Rectal smooth muscle tissue (tissue), 1 donor: ENCODE measurements at regions not wholly inside any gene's neighbourhood (a gene's known extent, or its start where the extent isn't known, plus 50 kb on each side); places are given as distances from the start of the nearest gene placed in this dataset.

Experiments
- H3K27ac ChIP-seq: one replicate; pipeline ENCODE4 v1.7.0; 2013; ENCODE audit warnings: low read depth, low read length, inconsistent platforms
- H3K27me3 ChIP-seq: one replicate; pipeline ENCODE4 v1.7.0; 2013; ENCODE audit warnings: low read length; ENCODE audit not compliant: control insufficient read depth, insufficient read depth
- H3K36me3 ChIP-seq: one replicate; pipeline ENCODE4 v1.7.0; 2013; ENCODE audit warnings: low read length; ENCODE audit not compliant: control insufficient read depth, insufficient read depth
- H3K4me1 ChIP-seq: one replicate; pipeline ENCODE4 v1.7.0; 2013; ENCODE audit warnings: low read length; ENCODE audit not compliant: control insufficient read depth, insufficient read depth
- H3K4me3 ChIP-seq: one replicate; pipeline ENCODE4 v1.7.0; 2013; ENCODE audit warnings: low read length
- H3K9ac ChIP-seq: one replicate; pipeline ENCODE4 v1.7.0; 2013; ENCODE audit warnings: low read length

DNA sequence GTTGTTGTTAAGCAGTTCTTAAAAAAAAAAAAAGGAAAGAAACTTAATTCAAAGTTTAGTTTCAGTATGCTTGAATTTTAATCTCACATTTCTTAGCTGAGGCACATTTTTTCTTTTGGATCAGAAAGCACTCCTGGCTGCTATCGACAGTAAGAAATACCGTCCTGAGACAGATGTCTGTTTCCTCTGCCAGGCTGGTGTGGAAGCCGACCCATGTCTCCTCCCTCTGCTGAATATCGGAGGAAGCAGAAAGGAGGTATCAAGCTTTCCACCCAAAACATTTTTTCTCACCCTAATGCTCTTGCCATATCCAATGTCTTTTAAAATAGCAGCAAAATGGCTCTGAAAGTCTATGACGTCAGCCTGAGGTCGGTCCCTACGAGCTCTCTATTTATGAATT, 208.1 kb downstream of the TLE4 start:
- Histone ChIP-seq H3K27ac (no peak overlapping the region), H3K9ac (no peak overlapping the region), H3K27me3 (no peaks in the 10 kb centered on the region), H3K4me3 (no peak overlapping the region), H3K36me3 (no peaks in the 10 kb centered on the region), H3K4me1 (no peaks in the 10 kb centered on the region)

DNA sequence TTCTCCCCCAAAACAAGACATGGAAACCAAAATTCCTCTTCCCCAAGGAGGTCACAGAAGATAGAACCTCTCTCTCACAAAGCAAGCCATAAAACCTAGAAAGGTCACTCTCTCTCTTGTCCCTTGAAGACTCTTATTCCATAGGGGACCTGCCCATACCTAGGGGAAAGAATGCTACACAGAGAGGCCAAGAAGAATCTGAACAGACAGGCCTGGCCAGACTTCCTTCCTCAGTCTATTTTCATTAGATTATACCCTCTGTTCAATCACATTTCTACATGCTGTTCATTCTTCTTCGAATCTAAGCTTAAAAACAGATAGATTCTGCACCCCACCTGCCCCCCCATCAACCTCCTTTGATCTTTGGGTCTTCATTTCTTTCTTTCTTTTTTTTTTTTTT, 206.8 kb downstream of the TLE4 start:
- Histone ChIP-seq H3K4me1 (no peaks in the 10 kb centered on the region), H3K27me3 (no peaks in the 10 kb centered on the region), H3K9ac (no peak overlapping the region), H3K36me3 (no peaks in the 10 kb centered on the region), H3K4me3 (no peak overlapping the region), H3K27ac (no peak overlapping the region)

DNA sequence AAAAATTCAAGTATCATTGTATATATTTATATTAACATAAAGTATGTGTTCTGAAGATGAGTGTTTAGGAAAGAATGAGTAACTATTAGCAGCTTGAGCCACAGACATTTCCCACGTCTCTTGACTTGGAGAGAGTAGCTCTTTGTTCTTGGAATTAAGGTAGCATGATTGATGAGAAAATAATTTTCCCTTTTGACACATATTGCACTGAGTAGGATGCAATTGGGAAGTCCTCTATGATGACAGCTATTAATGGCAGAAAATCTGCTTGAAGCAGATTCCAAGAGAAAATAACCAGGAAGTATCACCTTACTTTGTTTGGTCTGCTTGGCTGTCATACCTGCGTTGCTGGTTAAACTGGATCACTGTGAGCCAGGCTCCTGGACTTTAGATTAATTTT, 204.8 kb downstream of the TLE4 start:
- H3K36me3 ChIP-seq, result no peaks in the 10 kb centered on the region
- no peaks in the 10 kb centered on the region for H3K27me3 ChIP-seq
- H3K27ac ChIP-seq, result no peak overlapping the region
- H3K9ac ChIP-seq, result no peak overlapping the region
- H3K4me3 ChIP-seq, result no peak overlapping the region
- H3K4me1 ChIP-seq, result no peaks in the 10 kb centered on the region
